DOHH2 (cell line): ENCODE measurements at regions not wholly inside any gene's neighbourhood (a gene's known extent, or its start where the extent isn't known, plus 50 kb on each side); places are given as distances from the start of the nearest gene placed in this dataset.

Experiments
- H3F3A ChIP-seq: fragments of 200-600 bp; sonication (generic), shearing (Covaris generic); 2 replicates; pipeline ENCODE4 v1.6.0; 2016; ENCODE audit warnings: antibody characterized with exemption, mild to moderate bottlenecking; ENCODE audit not compliant: control insufficient read depth, insufficient read depth
- H3K27ac ChIP-seq: fragments of 200-600 bp; sonication (generic); 2 replicates; pipeline ENCODE4 v1.5.1; 2014; ENCODE audit warnings: low read depth, mild to moderate bottlenecking, low read length, moderate library complexity
- H3K27me3 ChIP-seq: fragments of 200-600 bp; sonication (generic); 2 replicates; pipeline ENCODE4 v1.6.1; 2014; ENCODE audit warnings: mild to moderate bottlenecking, low read length, mixed read lengths; ENCODE audit not compliant: control insufficient read depth
- H3K36me3 ChIP-seq: fragments of 200-600 bp; sonication (generic); 2 replicates; pipeline ENCODE4 v1.6.1; 2014; ENCODE audit warnings: mild to moderate bottlenecking, low read length, moderate library complexity, mixed read lengths; ENCODE audit not compliant: control insufficient read depth
- H3K4me1 ChIP-seq: fragments of 200-600 bp; sonication (generic); 2 replicates; pipeline ENCODE4 v1.6.1; 2014; ENCODE audit warnings: mild to moderate bottlenecking, low read length, mixed read lengths; ENCODE audit not compliant: control insufficient read depth
- H3K4me2 ChIP-seq: fragments of 200-600 bp; sonication (generic); 2 replicates; pipeline ENCODE4 v1.6.0; 2014; ENCODE audit warnings: mild to moderate bottlenecking, low read length, moderate library complexity
- H3K4me3 ChIP-seq: fragments of 200-600 bp; sonication (generic); 2 replicates; pipeline ENCODE4 v1.5.1; 2014; ENCODE audit warnings: mild to moderate bottlenecking, low read length, mixed read lengths
- H3K79me2 ChIP-seq: fragments of 200-600 bp; sonication (generic); 2 replicates; pipeline ENCODE4 v1.6.1; 2014; ENCODE audit warnings: mild to moderate bottlenecking, low read length, mixed read lengths; ENCODE audit not compliant: control insufficient read depth
- H3K9me2 ChIP-seq: fragments of 200-600 bp; sonication (generic); replicated peaks from 2 replicates; pipeline ENCODE4 v1.6.1; 2014; ENCODE audit warnings: mild to moderate bottlenecking, low read length, mixed read lengths; ENCODE audit not compliant: control insufficient read depth
- H3K9me3 ChIP-seq: fragments of 200-600 bp; sonication (generic); 2 replicates; pipeline ENCODE4 v1.6.1; 2014; ENCODE audit warnings: antibody characterized with exemption, low read length, mixed read lengths; ENCODE audit not compliant: control insufficient read depth, insufficient read depth
- H4K20me1 ChIP-seq: fragments of 200-600 bp; sonication (generic); 2 replicates; pipeline ENCODE4 v1.6.0; 2014; ENCODE audit warnings: low read depth, mild to moderate bottlenecking, antibody characterized with exemption, low read length, moderate library complexity; ENCODE audit not compliant: control insufficient read depth, insufficient read depth
- EZH2phosphoT487 ChIP-seq: fragments of 200-600 bp; sonication (generic); IDR thresholded peaks from 2 replicates; pipeline ENCODE4 v1.6.1; 2017; ENCODE audit warnings: borderline replicate concordance, mild to moderate bottlenecking, antibody characterized with exemption, low read length, moderate library complexity, mixed read lengths
- TF ChIP-seq, protein P1 (sequence below): fragments of 200-600 bp; sonication (generic); IDR thresholded peaks from one replicate; pipeline ENCODE4 v1.5.1; 2014; ENCODE audit warnings: antibody characterized with exemption, mild to moderate bottlenecking, low read depth, low read length; ENCODE audit not compliant: poor library complexity, severe bottlenecking

- Histone ChIP-seq H3K4me2 (no peak overlapping the region), H3K4me3 (no peak overlapping the region), H3K9me2 (no peaks in the 10 kb centered on the region), H3K79me2 (no peaks in the 10 kb centered on the region), H4K20me1 (no peaks in the 10 kb centered on the region), H3K36me3 (no peaks in the 10 kb centered on the region), H3K9me3 (no peaks in the 10 kb centered on the region), H3K27me3 (no peaks in the 10 kb centered on the region), H3K27ac (no peak overlapping the region), H3K4me1 (no peaks in the 10 kb centered on the region), H3F3A (no peaks in the 10 kb centered on the region)
- TF ChIP-seq, protein P1, sequence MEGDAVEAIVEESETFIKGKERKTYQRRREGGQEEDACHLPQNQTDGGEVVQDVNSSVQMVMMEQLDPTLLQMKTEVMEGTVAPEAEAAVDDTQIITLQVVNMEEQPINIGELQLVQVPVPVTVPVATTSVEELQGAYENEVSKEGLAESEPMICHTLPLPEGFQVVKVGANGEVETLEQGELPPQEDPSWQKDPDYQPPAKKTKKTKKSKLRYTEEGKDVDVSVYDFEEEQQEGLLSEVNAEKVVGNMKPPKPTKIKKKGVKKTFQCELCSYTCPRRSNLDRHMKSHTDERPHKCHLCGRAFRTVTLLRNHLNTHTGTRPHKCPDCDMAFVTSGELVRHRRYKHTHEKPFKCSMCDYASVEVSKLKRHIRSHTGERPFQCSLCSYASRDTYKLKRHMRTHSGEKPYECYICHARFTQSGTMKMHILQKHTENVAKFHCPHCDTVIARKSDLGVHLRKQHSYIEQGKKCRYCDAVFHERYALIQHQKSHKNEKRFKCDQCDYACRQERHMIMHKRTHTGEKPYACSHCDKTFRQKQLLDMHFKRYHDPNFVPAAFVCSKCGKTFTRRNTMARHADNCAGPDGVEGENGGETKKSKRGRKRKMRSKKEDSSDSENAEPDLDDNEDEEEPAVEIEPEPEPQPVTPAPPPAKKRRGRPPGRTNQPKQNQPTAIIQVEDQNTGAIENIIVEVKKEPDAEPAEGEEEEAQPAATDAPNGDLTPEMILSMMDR, result no peak
- no peak for TF ChIP-seq EZH2phosphoT487
Measured at GRCh38 chr9:115980976-115981375, 172.6 kb upstream of the PAPPA start.

- H3F3A ChIP-seq, result no peaks in the 10 kb centered on the region
- no peaks in the 10 kb centered on the region for H3K27me3 ChIP-seq
- no peak overlapping the region for H3K27ac ChIP-seq
- H3K4me3 ChIP-seq, result no peak overlapping the region
- H3K4me1 ChIP-seq, result no peaks in the 10 kb centered on the region
- no peaks in the 10 kb centered on the region for H3K9me3 ChIP-seq
- TF ChIP-seq, protein P1, result no peak
- TF ChIP-seq EZH2phosphoT487, result no peak
- no peaks in the 10 kb centered on the region for H3K36me3 ChIP-seq
- no peaks in the 10 kb centered on the region for H4K20me1 ChIP-seq
- H3K9me2 ChIP-seq, result no peaks in the 10 kb centered on the region
- H3K4me2 ChIP-seq, result no peak overlapping the region
- no peaks in the 10 kb centered on the region for H3K79me2 ChIP-seq
Measured at GRCh38 chr9:115983366-115983765, 170.2 kb upstream of the PAPPA start.

DNA sequence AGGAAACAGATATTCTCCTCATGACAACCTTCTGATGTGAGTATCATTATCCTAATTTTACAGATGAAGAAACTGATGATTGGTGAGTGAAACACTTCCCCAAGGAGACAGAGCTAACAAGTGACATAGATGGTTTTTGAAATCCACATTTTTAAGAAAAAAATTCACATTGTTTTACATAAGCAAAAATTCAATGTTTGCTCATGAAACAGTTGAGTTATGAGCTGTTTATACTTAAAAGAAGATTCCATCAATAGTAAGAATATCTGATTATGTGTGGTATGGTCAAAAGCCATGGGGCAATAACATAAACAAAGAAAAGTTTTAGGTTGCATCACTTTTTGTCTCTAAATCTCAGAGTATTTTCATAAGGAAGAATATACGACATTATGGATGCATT is 167.9 kb upstream of the PAPPA start:
- Histone ChIP-seq H3K4me2 (no peak overlapping the region), H3K9me3 (no peaks in the 10 kb centered on the region), H3K4me1 (no peaks in the 10 kb centered on the region), H3K79me2 (no peaks in the 10 kb centered on the region), H3K9me2 (no peaks in the 10 kb centered on the region), H3K27ac (no peak overlapping the region), H3K4me3 (no peak overlapping the region), H4K20me1 (no peaks in the 10 kb centered on the region), H3K27me3 (no peaks in the 10 kb centered on the region), H3F3A (no peaks in the 10 kb centered on the region), H3K36me3 (no peaks in the 10 kb centered on the region)
- no peak for TF ChIP-seq EZH2phosphoT487
- TF ChIP-seq, protein P1, result no peak

DNA sequence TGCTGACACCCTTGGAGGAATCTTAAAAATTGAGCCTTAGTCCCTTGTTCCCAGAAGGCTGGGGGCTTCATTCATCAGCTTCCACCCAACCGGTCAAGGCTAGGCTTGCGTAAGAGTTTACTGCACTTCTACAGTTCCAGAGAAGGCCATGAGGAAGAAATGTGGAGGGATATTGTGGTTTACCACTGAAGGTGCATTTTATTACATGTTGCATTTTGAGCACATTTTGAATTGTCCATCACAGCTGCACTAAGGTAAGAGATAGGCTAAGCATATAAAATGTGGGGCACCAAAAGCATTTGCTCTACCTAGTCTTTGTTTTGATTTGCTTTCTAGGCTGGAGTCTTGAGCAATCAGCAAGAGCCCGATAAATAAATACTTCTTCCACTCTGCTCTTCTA is 167.1 kb upstream of the PAPPA start:
- no peaks in the 10 kb centered on the region for H3F3A ChIP-seq
- H3K79me2 ChIP-seq, result no peaks in the 10 kb centered on the region
- no peaks in the 10 kb centered on the region for H3K27me3 ChIP-seq
- no peak overlapping the region for H3K4me2 ChIP-seq
- TF ChIP-seq, protein P1, result no peak
- no peak for TF ChIP-seq EZH2phosphoT487
- no peaks in the 10 kb centered on the region for H3K4me1 ChIP-seq
- no peaks in the 10 kb centered on the region for H3K36me3 ChIP-seq
- no peaks in the 10 kb centered on the region for H4K20me1 ChIP-seq
- no peak overlapping the region for H3K4me3 ChIP-seq
- no peaks in the 10 kb centered on the region for H3K9me2 ChIP-seq
- H3K27ac ChIP-seq, result no peak overlapping the region
- no peaks in the 10 kb centered on the region for H3K9me3 ChIP-seq
